ENCODE measurements at regions not wholly inside any gene's neighbourhood (a gene's known extent, or its start where the extent isn't known, plus 50 kb on each side); places are given as distances from the start of the nearest gene placed in this dataset.

- TF ChIP-seq PHF8 (conservative IDR thresholded peaks at IDR 0.05; ENCODE audit: low read depth, low read length) (no peak), BACH1 (IDR thresholded peaks at IDR 0.05; ENCODE audit: low read length) (no peak), TAF7 (optimal IDR thresholded peaks at IDR 0.05; ENCODE audit: borderline replicate concordance, low read depth, low read length) (no peak), EGR1 (IDR thresholded peaks at IDR 0.05; ENCODE audit: borderline replicate concordance, low read depth, low read length) (no peak), RAD21 (IDR thresholded peaks at IDR 0.05 in 1 of 2, conservative IDR thresholded peaks at IDR 0.05 in 1 of 2; ENCODE audit: low read depth in 2 of 2, low read length in 2 of 2) (no peak), JUND (IDR thresholded peaks at IDR 0.05; ENCODE audit: low read length) (no peak), NANOG (IDR thresholded peaks at IDR 0.05; ENCODE audit: insufficient read depth, low read depth, low read length, poor library complexity, severe bottlenecking) (no peak)
Observed at GRCh38 chr16:74183601-74184360, 112.8 kb upstream of the PSMD7 start (continued).

All from H1 (cell line).